CD4-positive, alpha-beta T cell treated with Interleukin-6 at 100 ng/mL for 8 hours (primary cell): ENCODE measurements at regions not wholly inside any gene's neighbourhood (a gene's known extent, or its start where the extent isn't known, plus 50 kb on each side); places are given as distances from the start of the nearest gene placed in this dataset.

Source experiments
- DNase-seq: peaks from one replicate; pipeline ENCODE4 v3.0.0-alpha.2; 2020; ENCODE audit warnings: mixed read lengths, low spot score

- no peak for DNase-seq
These were observed 254.1 kb downstream of the ARL4A start for GRCh38 chr7:12941512-12941911.

DNA sequence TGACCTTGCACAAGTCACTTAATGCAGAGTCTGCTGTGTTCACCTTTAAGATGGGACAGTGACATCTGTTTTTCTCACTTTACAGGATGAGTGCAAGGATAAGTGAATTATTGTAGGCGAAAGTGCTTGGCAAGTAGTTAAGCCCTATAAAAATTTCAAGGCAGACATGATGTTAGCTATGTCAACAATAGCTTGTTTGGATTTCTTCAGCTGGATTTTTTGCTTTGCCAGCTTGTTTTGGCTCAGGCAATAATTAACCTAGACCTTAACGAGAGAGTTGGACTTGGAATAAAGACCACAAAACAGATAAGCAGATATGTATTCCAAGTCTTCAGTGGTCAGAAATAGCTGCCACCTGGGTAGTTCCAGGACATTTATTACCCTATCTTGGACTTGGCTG is 255.2 kb downstream of the ARL4A start:
- DNase-seq = no peak

- DNase-seq = no peak
These were observed 256.3 kb downstream of the ARL4A start for GRCh38 chr7:12943781-12944180.

- no peak for DNase-seq
These were observed 258.5 kb downstream of the ARL4A start for GRCh38 chr7:12945901-12946300.

DNA sequence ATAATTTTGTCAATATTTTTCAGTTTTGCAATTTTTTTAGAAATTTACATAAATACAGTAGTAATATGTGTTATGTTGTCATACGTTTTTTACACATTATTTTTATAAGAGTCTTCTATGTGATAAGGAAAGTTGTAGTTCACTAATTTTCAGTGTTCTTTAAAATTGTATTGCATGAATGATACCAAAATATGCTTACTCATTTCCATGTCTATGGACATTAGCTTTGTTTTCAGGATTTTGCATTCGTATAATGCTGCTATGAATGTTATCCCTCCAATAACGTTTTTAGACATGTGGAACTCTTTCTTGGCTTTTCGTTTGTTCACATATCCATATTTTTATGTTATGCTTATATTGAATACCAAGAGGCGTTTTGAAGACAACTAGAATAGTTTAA is 260.0 kb downstream of the ARL4A start:
- DNase-seq = no peak

GRCh38 chr7:12949060-12949931 is 261.9 kb downstream of the ARL4A start:
- no peak for DNase-seq

DNA sequence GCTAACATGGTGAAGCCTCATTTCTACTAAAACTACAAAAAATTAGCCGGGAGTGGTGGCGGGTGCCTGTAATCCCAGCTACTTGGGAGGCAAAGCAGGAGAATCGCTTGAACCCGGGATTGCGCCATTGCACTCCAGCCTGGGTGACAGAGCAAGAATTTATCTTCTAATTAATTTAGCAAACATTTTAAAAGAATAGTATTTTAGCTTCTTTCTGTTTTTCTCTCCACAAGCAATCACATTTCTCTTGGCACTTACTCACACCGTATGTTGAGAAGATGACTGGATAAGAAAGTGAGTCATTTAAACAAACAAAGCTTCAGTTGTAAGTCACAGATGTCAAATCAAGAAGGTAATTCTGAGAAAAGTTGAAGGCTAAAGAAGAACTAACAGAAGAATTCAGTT is 264.0 kb downstream of the ARL4A start:
- no peak for DNase-seq

DNA sequence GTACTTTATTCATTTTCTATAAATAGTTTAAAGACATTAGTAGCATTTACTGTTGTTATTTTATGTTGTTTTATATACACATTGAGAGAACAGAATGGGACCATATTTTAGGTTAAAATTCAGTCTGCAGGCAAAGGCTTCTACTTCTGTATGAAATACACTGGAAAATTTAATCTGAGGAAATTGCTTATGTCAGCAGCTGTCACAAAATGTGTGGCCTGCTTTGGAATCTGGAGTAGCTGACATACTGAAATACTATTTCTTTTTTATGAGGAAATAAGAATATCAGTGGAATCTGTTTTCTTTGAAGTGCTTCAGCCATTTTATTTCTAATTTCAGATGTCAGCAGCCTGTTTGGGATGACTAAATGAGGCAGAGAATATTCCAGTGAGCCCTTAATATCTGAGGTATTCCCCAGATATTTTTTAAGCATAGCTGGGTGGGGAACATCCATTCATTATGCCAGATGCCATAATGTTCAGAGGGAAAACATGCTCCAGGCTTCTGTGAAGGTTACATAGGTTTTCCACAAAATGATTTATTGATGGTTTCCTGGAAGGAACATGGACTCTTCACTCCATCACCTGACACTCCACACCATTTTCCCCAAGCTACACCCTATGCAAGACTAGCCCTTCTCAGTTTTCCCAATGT is 267.1 kb downstream of the ARL4A start:
- no peak for DNase-seq

DNA sequence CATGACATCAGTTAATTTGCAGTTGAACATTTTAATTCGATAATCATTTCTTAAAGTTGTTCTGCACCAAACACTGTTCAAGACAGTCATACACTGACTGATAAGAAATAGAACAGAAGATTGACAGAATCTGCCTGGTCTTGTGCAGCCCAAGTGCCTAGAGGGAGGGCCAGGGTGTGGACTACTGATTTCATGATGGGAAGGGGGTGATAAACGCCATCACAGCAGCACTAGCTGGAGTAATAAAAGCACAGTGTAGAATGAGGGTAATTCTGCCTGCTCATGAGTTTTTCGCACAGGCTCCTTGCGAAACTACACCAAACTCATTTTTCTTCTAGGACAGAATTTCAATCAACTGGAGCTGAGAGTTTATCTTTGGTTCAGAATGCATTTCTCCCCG is 270.1 kb downstream of the ARL4A start:
- no peak for DNase-seq

DNA sequence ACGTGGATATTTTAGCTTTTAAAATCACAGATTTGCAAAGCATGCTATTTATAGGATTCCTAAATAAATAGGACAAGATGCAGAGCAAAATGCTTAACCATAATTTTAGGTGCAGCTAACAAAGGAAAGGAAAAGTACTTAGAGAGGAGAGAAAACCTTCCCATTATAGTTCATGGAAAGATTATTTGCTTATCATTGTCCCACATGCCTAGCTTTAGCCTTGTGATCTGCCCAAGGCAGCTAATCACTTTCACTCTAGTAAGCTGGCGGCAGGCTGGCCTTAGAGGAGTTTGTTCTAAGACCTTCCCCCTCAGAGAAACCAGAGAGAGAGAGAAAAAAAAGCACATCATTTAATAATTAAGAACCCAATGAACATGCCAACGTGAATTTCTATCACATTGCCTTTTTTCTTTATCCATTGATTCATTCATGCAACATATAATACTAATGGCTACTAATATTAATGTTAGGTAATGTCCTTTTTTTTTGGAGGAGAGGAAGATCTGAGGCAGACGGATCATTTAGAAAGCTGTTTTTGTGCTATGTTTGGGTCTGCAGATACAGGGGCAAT is 274.6 kb downstream of the ARL4A start:
- no peak for DNase-seq

- no peak for DNase-seq
These were observed 276.0 kb downstream of the ARL4A start for GRCh38 chr7:12963435-12963834.

GRCh38 chr7:12964836-12965235 is 277.4 kb downstream of the ARL4A start:
- DNase-seq = no peak

DNA sequence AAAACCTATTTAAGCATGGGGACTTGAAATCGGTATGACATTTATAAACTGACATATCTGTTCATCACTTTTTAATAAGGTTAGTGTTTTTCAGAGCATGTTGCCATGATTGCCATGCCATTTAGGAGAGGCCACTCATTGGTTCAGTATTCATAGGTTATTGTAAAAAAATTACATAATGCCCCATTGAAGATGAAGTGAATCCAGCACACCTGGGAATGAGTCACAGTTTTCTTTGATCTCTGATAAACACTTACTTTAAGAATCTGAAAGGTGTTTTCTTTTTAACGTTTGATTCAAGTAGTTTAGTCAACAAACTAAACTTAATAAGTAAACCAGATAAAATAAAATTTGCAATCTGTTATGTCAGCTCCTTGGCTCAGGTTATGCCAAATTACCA is 278.3 kb downstream of the ARL4A start:
- no peak for DNase-seq

- DNase-seq = no peak
These were observed 279.9 kb downstream of the ARL4A start for GRCh38 chr7:12967322-12967721.

DNA sequence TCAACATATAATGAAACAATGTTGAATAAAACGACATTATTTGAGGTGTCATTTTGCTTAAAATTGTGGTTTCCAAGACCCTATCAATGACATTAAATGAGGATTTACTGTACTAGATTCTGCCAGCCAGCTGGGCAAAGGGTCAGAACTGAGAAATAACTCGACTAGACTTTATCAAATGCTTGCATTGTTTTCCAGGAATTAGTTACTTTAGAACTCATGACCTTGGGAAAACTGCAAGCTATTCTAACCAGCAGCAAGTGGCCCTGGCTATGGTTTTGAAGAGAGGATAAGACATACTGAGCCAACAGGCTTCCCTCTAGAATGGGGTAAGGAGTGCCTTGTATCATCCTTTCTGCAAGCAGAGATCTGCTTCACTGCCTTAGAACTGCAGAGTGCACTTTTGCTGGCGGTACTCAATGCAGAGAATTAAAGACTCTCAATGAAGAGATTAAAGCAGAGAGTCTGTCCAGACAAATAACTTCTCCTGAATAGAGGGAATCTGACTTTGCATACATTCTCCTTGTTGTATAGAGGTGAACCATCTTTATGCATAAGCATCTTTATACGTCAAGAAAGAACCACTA is 281.5 kb downstream of the ARL4A start:
- no peak for DNase-seq

DNA sequence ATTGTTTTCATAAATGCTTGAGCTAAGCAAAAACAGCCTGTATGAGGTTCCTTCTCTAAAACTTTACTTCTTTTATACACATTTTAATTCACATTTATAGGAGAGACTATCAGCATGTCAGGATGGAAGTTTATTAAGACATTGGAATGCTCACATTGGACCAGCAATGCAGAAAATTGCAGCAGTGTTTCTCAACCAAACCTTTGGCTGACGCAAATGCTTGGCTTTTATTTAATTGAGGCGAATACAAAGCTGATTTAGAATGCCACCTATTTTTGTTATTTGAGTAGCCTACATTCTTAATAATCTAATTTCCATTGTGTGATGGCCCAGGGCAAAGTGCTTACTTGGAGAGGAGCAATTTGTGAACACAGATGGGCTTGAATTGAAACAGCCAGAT is 283.2 kb downstream of the ARL4A start:
- DNase-seq = no peak

DNA sequence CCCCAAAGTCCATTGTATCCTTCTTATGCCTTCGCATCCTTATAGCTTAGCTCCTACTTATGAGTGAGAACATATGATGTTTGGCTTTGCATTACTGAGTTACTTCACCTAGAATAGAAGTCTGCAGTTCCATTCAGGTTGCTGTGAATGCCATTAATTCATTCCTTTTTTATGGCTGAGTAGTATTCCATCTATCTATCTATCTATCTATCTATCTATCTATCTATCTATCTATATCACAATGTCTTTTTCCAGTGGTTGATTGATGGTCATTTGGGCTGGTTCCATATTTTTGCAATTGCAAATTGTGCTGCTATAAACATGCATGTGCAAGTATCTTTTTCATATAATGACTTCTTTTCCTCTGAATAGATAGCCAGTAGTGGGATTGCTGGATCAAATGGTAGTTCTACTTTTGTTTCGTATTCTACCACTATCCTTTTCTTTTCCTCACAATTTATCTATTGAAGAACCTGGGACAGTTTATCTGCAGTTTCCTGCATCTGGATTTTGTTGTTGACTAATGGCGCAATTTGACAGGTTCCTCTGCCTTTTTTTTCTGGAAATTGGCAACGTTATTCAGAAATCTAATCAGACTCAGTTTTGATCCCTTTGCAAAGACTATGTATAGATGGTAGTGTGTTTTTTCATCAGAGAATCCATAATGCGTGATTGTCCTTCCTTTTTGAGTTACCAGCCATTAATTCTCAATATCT is 287.2 kb downstream of the ARL4A start:
- DNase-seq = no peak

DNA sequence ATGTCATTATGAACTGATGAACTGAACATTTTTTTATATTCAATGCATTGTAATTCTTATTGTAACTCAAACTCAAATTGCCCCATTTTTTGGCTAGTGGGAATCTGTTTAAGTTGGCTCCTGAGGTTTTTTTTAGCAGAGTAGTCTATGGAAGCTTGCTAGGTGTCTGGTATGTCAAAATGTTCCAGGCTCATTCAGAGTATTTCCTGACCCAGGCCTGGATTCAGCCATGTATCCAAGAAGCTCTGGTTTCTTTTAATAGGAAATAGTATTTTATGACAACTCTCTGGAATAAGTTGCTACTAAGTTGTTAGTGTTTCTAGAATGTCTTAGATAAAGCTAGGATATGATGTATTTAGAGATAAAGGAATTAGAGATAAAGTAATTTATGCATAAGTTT is 288.0 kb downstream of the ARL4A start:
- DNase-seq = no peak

DNA sequence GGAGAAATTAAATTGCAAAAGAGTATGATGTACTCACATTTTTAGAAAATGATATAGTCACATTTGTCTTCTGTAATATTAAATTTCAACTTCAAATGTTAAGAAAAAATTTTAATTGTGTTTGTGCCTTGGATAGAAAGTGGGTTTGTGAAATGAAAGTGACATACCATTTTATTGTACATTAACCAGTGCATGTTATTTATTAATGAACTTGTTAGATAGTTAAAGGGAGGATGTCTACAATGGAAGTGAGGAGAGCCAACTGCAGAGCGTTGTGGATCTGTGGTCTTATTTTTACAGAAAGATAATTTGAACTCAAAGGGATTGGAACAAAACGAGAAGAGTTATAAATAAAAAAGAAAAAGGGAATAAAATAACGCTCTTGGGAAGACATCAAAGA is 291.7 kb downstream of the ARL4A start:
- no peak for DNase-seq

DNA sequence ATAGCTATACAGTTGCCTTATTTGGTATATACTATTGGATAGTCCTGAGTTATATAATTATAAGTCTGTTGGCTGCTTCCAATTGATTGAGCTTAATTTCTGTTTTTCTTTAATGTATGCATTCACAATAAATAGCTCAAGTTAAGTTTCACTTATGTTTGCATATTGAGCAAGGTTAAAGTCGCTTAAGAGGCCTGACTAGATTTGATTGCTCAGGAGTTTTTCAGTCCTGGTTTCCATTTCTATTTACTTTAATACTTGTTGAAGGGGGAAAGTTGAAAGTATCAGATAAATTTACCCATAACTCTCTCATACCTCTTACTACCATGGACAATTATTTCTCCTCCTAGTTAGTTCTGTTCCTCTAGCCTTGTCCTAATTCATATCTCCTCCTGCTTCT is 294.7 kb downstream of the ARL4A start:
- no peak for DNase-seq

DNA sequence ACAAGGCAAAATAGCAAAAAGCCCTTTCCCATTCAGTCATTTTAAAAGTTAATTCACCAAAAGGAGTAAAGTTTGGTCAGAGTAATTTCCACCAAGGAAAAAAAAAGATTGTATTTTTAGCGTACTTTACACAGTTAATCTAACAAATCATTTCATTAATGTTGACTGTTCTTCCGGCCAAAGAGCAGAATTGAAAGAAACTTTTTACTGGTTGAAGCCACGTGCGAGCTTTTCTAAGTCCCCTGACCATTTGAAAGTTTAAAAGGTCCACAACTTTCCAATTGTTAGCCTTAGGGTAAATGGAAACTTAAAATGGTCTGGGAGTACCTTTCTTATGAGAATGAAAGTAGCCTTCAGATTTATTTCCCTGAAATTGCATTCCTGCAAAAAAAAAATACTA is 296.7 kb downstream of the ARL4A start:
- DNase-seq = no peak

GRCh38 chr7:12985228-12985627 is 297.8 kb downstream of the ARL4A start:
- DNase-seq = no peak
